WTC11 (cell line): ENCODE measurements at regions not wholly inside any gene's neighbourhood (a gene's known extent, or its start where the extent isn't known, plus 50 kb on each side); places are given as distances from the start of the nearest gene placed in this dataset.

Experiments
- ATAC-seq: fragments of 200-7000 bp; cut with Tn5 transposase; 2 replicates; pipeline ENCODE4 v1.10.0; 2021; ENCODE audit warnings: mild to moderate bottlenecking, moderate library complexity
- CTCF ChIA-PET: fragments of 300-600 bp; sonication (Branson Sonifier 250); formaldehyde crosslinking; loops from one replicate; lab custom pipeline; 2021; ENCODE audit warnings: antibody characterized with exemption; lab: Charles Lee
- POLR2A ChIA-PET: fragments of 350-600 bp; sonication (Branson Sonifier 250); formaldehyde crosslinking; loops from one replicate; lab custom pipeline; 2021; ENCODE audit warnings: antibody characterized with exemption; lab: Charles Lee
- DNase-seq: peaks from one replicate; pipeline ENCODE4 v3.0.0; 2021; ENCODE audit warnings: low spot score
- H3K27ac Mint-ChIP-seq: 2 replicates; pipeline ENCODE4 v1.8.0; 2021; ENCODE audit warnings: mixed read lengths
- H3K27me3 Mint-ChIP-seq: 2 replicates; pipeline ENCODE4 v1.8.0; 2021; ENCODE audit warnings: low read depth, mild to moderate bottlenecking, moderate library complexity, mixed read lengths
- H3K36me3 Mint-ChIP-seq: 2 replicates; pipeline ENCODE4 v1.8.0; 2021; ENCODE audit warnings: mixed read lengths
- H3K4me1 Mint-ChIP-seq: 2 replicates; pipeline ENCODE4 v1.8.0; 2022; ENCODE audit warnings: mixed read lengths
- H3K4me3 Mint-ChIP-seq: 2 replicates; pipeline ENCODE4 v1.8.0; 2021; ENCODE audit warnings: mild to moderate bottlenecking, moderate library complexity, mixed read lengths
- H3K9me3 Mint-ChIP-seq: 2 replicates; pipeline ENCODE4 v1.8.0; 2021; ENCODE audit warnings: mixed read lengths
- ARID4B ChIP-seq: sonication (generic); formaldehyde crosslinking; IDR thresholded peaks from 2 replicates; pipeline ENCODE4 v1.8.0; 2023; ENCODE audit warnings: missing genetic modification reagents, mild to moderate bottlenecking, borderline replicate concordance
- E2F1 ChIP-seq: sonication (generic); formaldehyde crosslinking; IDR thresholded peaks from 2 replicates; pipeline ENCODE4 v1.8.0; 2022; ENCODE audit warnings: mild to moderate bottlenecking, missing genetic modification reagents
- E2F4 ChIP-seq: sonication (generic); formaldehyde crosslinking; IDR thresholded peaks from 2 replicates; pipeline ENCODE4 v1.8.1; 2022; ENCODE audit warnings: low read depth, mild to moderate bottlenecking, moderate library complexity, missing genetic modification reagents, borderline replicate concordance
- ETV6 ChIP-seq: sonication (generic); formaldehyde crosslinking; IDR thresholded peaks from 2 replicates; pipeline ENCODE4 v1.8.1; 2022; ENCODE audit warnings: mild to moderate bottlenecking, missing genetic modification reagents
- FOXP4 ChIP-seq: sonication (generic); formaldehyde crosslinking; IDR thresholded peaks from 2 replicates; pipeline ENCODE4 v1.8.0; 2022; ENCODE audit warnings: mild to moderate bottlenecking, missing genetic modification reagents
- GABPB1 ChIP-seq: sonication (generic); formaldehyde crosslinking; IDR thresholded peaks from 2 replicates; pipeline ENCODE4 v1.8.1; 2023; ENCODE audit warnings: mild to moderate bottlenecking, missing genetic modification reagents
- GRHL2 ChIP-seq: fragments of 250-450 bp; sonication (Bioruptor Pico); IDR thresholded peaks from 2 replicates; pipeline ENCODE4 v1.8.0; 2022; ENCODE audit warnings: mild to moderate bottlenecking, moderate library complexity; ENCODE audit not compliant: insufficient replicate concordance, severe bottlenecking
- GTF2I ChIP-seq: fragments of 250-450 bp; sonication (Bioruptor Pico); conservative IDR thresholded peaks from 2 replicates; pipeline ENCODE4 v1.4.0; 2021; ENCODE audit warnings: mild to moderate bottlenecking
- JAZF1 ChIP-seq: fragments of 250-450 bp; sonication (Bioruptor Pico); IDR thresholded peaks from 2 replicates; pipeline ENCODE4 v1.9.0; 2021; ENCODE audit warnings: moderate library complexity, mild to moderate bottlenecking, inconsistent platforms
- MLX ChIP-seq: sonication (generic); formaldehyde crosslinking; IDR thresholded peaks from 2 replicates; pipeline ENCODE4 v1.8.1; 2023; ENCODE audit warnings: mild to moderate bottlenecking, missing genetic modification reagents, moderate library complexity
- NFATC4 ChIP-seq: fragments of 250-450 bp; sonication (Bioruptor Pico); IDR thresholded peaks from 2 replicates; pipeline ENCODE4 v1.9.0; 2021; ENCODE audit warnings: mild to moderate bottlenecking
- OVOL2 ChIP-seq: fragments of 250-450 bp; sonication (Bioruptor Pico); IDR thresholded peaks from 2 replicates; pipeline ENCODE4 v1.9.0; 2021; ENCODE audit warnings: mild to moderate bottlenecking, borderline replicate concordance
- TP53 ChIP-seq: sonication (generic); formaldehyde crosslinking; IDR thresholded peaks from 2 replicates; pipeline ENCODE4 v1.8.1; 2023; ENCODE audit warnings: mild to moderate bottlenecking, missing genetic modification reagents
- USF2 ChIP-seq: sonication (generic); formaldehyde crosslinking; IDR thresholded peaks from 2 replicates; pipeline ENCODE4 v1.8.1; 2023; ENCODE audit warnings: mild to moderate bottlenecking, missing genetic modification reagents, moderate library complexity
- ZMAT4 ChIP-seq: fragments of 250-450 bp; sonication (Bioruptor Pico); IDR thresholded peaks from 2 replicates; pipeline ENCODE4 v1.9.0; 2021; ENCODE audit warnings: mild to moderate bottlenecking
- ZNF532 ChIP-seq: fragments of 250-450 bp; sonication (Bioruptor Pico); IDR thresholded peaks from 2 replicates; pipeline ENCODE4 v1.9.0; 2021; ENCODE audit warnings: mild to moderate bottlenecking, borderline replicate concordance

GRCh38 chr2:146633159-146633558, 1211.7 kb upstream of the ACVR2A start (continued):
- TF ChIP-seq ZMAT4 (no peak), OVOL2 (CRISPR knock-in tag) (no peak)

- Mint-ChIP-seq H3K27ac (no peak overlapping the region), H3K27me3 (no peaks in the 10 kb centered on the region), H3K4me3 (no peak overlapping the region)
- CTCF ChIA-PET, result no interaction called here
- DNase-seq, result no peak
- TF ChIP-seq TP53 (CRISPR knock-in tag), result no peak
- no peak for TF ChIP-seq E2F4 (CRISPR knock-in tag)
- no peak for TF ChIP-seq ZNF532 (CRISPR knock-in tag)
- no peak for TF ChIP-seq USF2 (CRISPR knock-in tag)
- no peak for TF ChIP-seq GRHL2 (CRISPR knock-in tag)
- no peak for TF ChIP-seq OVOL2 (CRISPR knock-in tag)
- no peak for TF ChIP-seq NFATC4 (CRISPR knock-in tag)
- no peak for TF ChIP-seq FOXP4 (CRISPR knock-in tag)
- TF ChIP-seq MLX (CRISPR knock-in tag), result no peak
- TF ChIP-seq JAZF1 (CRISPR knock-in tag), result no peak
- TF ChIP-seq GABPB1 (CRISPR knock-in tag), result no peak
- no peak for TF ChIP-seq GTF2I (CRISPR knock-in tag)
- TF ChIP-seq ETV6, result no peak
- no peak for TF ChIP-seq ARID4B (CRISPR knock-in tag)
- TF ChIP-seq E2F1 (CRISPR knock-in tag), result no peak
- TF ChIP-seq, all 79 proteins: peak for 0
- Mint-ChIP-seq H3K36me3 (no peaks in the 10 kb centered on the region), H3K4me1 (no peaks in the 10 kb centered on the region), H3K9me3 (peaks cover 3% of the 10 kb centered on the region; the same call in 1 of the 2 replicates)
- POLR2A ChIA-PET, result no interaction called here
- no peak for ATAC-seq
Observed at GRCh38 chr2:146632707-146633106, 1212.1 kb upstream of the ACVR2A start.
